Endodermal cell (in vitro differentiated cells): ENCODE measurements at regions not wholly inside any gene's neighbourhood (a gene's known extent, or its start where the extent isn't known, plus 50 kb on each side); places are given as distances from the start of the nearest gene placed in this dataset.

Experiments used
- DNase-seq: peaks from one replicate; pipeline ENCODE4 v3.0.0-alpha.2; 2017
- H3K27ac ChIP-seq: 2 replicates; pipeline ENCODE4 v1.5.1; 2013; ENCODE audit warnings: mild to moderate bottlenecking, low read depth, low read length, moderate library complexity
- H3K27me3 ChIP-seq: 2 replicates; pipeline ENCODE4 v1.6.1; 2013; ENCODE audit warnings: mild to moderate bottlenecking, low read length, moderate library complexity; ENCODE audit not compliant: insufficient read depth, control insufficient read depth, poor library complexity, severe bottlenecking
- H3K36me3 ChIP-seq: 2 replicates; pipeline ENCODE4 v1.7.0; 2013; ENCODE audit warnings: mild to moderate bottlenecking, low read length, moderate library complexity; ENCODE audit not compliant: control insufficient read depth, insufficient read depth
- H3K4me1 ChIP-seq: one replicate; pipeline ENCODE4 v1.7.0; 2013; ENCODE audit warnings: low read length; ENCODE audit not compliant: control insufficient read depth, insufficient read depth
- H3K4me3 ChIP-seq: 2 replicates; pipeline ENCODE4 v1.5.1; 2013; ENCODE audit warnings: mild to moderate bottlenecking, low read length, moderate library complexity
- H3K9ac ChIP-seq: 2 replicates; pipeline ENCODE4 v1.6.1; 2013; ENCODE audit warnings: mild to moderate bottlenecking, low read length, moderate library complexity; ENCODE audit not compliant: poor library complexity, severe bottlenecking; ENCODE audit errors: extremely low read depth
- H3K9me3 ChIP-seq: 2 replicates; pipeline ENCODE4 v1.6.1; 2013; ENCODE audit warnings: mild to moderate bottlenecking, low read length, moderate library complexity; ENCODE audit not compliant: control insufficient read depth
- H3K27ac Mint-ChIP-seq: 2 replicates; pipeline ENCODE4 v1.8.0; 2020; ENCODE audit warnings: mixed read lengths
- H3K27me3 Mint-ChIP-seq: 2 replicates; pipeline ENCODE4 v1.8.0; 2021; ENCODE audit warnings: mild to moderate bottlenecking, mixed read lengths; ENCODE audit not compliant: insufficient read depth
- H3K36me3 Mint-ChIP-seq: 2 replicates; pipeline ENCODE4 v1.8.0; 2020; ENCODE audit warnings: low read depth, mixed read lengths
- H3K4me1 Mint-ChIP-seq: 2 replicates; pipeline ENCODE4 v1.8.0; 2020; ENCODE audit warnings: mixed read lengths
- H3K4me3 Mint-ChIP-seq: 2 replicates; pipeline ENCODE4 v1.8.0; 2020; ENCODE audit warnings: mild to moderate bottlenecking, moderate library complexity, mixed read lengths
- H3K9me3 Mint-ChIP-seq: 2 replicates; pipeline ENCODE4 v1.8.0; 2020; ENCODE audit warnings: mild to moderate bottlenecking, mixed read lengths
- WGBS, 2 experiments: methylation state at CpG; one replicate each; pipeline versions ENCODE4 v1.1.5 to v1.1.7; 2013; ENCODE audit warnings: missing lambda C conversion rate in 2 of 2, mixed read lengths in 1 of 2; ENCODE audit not compliant: insufficient coverage in 1 of 2, insufficient read length in 1 of 2; 5-methylcytosine and 5-hydroxymethylcytosine counted together
- TF ChIP-seq, protein P1 (sequence below): fragments of 200-600 bp; sonication (generic); conservative IDR thresholded peaks from 2 replicates; pipeline ENCODE4 v1.5.0; 2021; ENCODE audit warnings: antibody characterized with exemption, mild to moderate bottlenecking

DNA sequence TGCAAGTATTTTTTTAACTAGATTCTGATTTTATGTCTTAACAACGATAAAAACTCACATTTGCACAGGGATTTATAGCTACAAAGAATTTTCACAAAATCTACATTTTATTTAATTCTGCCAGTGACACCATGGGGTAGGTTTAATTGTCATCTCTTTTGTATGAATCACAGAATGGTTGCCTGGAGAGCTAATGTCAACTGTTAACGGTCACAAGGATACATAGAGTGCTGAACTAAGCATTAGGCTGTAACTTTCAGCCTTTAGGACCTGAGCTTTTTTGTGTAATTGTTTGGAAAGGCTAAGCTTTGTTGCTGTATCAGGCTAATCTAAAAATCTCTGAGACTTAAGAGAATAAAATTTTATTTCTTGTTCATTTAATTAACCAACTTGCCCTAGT, 465.3 kb upstream of the TBX3 start:
- Mint-ChIP-seq H3K27ac (no peak overlapping the region), H3K36me3 (no peaks in the 10 kb centered on the region), H3K27me3 (peaks cover 16% of the 10 kb centered on the region), H3K4me3 (no peak overlapping the region), H3K4me1 (peaks cover 16% of the 10 kb centered on the region), H3K9me3 (no peaks in the 10 kb centered on the region)
- no peak overlapping the region for H3K4me3 ChIP-seq
- 95 to 100% methylated on average over 1 of the region's 2 CpGs for WGBS, 2 experiments
- no peak for DNase-seq
- no peaks in the 10 kb centered on the region for H3K4me1 ChIP-seq
- H3K36me3 ChIP-seq = no peaks in the 10 kb centered on the region
- H3K27me3 ChIP-seq = peaks cover 6% of the 10 kb centered on the region
- no peak overlapping the region for H3K9ac ChIP-seq
- TF ChIP-seq, protein P1, sequence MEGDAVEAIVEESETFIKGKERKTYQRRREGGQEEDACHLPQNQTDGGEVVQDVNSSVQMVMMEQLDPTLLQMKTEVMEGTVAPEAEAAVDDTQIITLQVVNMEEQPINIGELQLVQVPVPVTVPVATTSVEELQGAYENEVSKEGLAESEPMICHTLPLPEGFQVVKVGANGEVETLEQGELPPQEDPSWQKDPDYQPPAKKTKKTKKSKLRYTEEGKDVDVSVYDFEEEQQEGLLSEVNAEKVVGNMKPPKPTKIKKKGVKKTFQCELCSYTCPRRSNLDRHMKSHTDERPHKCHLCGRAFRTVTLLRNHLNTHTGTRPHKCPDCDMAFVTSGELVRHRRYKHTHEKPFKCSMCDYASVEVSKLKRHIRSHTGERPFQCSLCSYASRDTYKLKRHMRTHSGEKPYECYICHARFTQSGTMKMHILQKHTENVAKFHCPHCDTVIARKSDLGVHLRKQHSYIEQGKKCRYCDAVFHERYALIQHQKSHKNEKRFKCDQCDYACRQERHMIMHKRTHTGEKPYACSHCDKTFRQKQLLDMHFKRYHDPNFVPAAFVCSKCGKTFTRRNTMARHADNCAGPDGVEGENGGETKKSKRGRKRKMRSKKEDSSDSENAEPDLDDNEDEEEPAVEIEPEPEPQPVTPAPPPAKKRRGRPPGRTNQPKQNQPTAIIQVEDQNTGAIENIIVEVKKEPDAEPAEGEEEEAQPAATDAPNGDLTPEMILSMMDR = no peak
- no peak overlapping the region for H3K27ac ChIP-seq
- no peaks in the 10 kb centered on the region for H3K9me3 ChIP-seq

DNA sequence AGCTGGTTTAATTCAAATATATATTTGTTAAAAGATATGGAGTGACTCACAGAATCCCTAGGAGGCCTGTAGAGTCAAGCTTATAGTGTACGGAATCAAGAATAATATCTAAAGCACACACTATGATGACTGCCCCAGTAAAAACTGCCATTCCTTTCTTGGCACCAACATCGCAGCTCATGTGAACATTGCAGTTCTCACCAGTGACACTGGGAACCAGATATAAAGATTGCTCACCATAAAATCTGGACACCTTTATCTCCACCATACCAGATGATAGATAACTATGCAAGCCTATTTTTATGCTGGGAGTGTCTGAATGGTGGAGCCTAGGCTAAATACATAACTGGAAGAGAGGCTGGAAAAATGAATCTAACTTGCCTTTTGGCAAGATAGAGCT, 463.9 kb upstream of the TBX3 start:
- WGBS, 2 experiments = 87 to 98% methylated on average over 2 of the region's 2 CpGs
- no peaks in the 10 kb centered on the region for H3K36me3 ChIP-seq
- no peak overlapping the region for H3K9ac ChIP-seq
- Mint-ChIP-seq H3K36me3 (no peaks in the 10 kb centered on the region), H3K27ac (no peak overlapping the region), H3K27me3 (peaks cover 9% of the 10 kb centered on the region), H3K4me3 (no peak overlapping the region), H3K4me1 (peaks cover 16% of the 10 kb centered on the region), H3K9me3 (peaks cover 2% of the 10 kb centered on the region)
- TF ChIP-seq, protein P1 = no peak
- H3K27me3 ChIP-seq = peaks cover 6% of the 10 kb centered on the region
- H3K4me1 ChIP-seq = no peaks in the 10 kb centered on the region
- H3K9me3 ChIP-seq = no peaks in the 10 kb centered on the region
- H3K4me3 ChIP-seq = no peak overlapping the region
- no peak for DNase-seq
- no peak overlapping the region for H3K27ac ChIP-seq

DNA sequence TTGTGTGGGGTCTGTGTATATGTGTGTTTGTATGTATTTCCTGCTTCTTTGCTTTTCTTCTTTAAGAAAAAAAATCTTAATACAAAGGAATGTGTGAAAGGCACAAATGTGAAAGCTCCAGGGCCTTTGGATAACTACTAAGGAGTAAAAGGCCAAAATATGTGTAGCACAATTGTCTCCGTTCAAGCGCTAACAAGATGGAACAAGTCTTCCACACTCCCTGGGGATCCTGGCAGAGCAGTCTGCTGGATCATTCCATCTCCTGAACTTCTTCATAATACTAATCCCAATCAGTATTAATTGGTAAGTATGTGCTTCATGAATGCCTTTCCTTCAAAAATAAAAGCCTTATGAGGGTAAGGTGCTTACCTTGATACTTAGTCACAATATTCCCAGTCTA, 462.5 kb upstream of the TBX3 start:
- Histone ChIP-seq H3K27me3 (peaks cover 6% of the 10 kb centered on the region), H3K36me3 (no peaks in the 10 kb centered on the region), H3K27ac (no peak overlapping the region), H3K9me3 (no peaks in the 10 kb centered on the region), H3K9ac (no peak overlapping the region), H3K4me1 (no peaks in the 10 kb centered on the region), H3K4me3 (no peak overlapping the region)
- Mint-ChIP-seq H3K36me3 (no peaks in the 10 kb centered on the region), H3K27me3 (peaks cover 9% of the 10 kb centered on the region), H3K27ac (no peak overlapping the region), H3K4me1 (peaks cover 16% of the 10 kb centered on the region), H3K4me3 (no peak overlapping the region), H3K9me3 (peaks cover 2% of the 10 kb centered on the region)
- 100% methylated on average over 2 of the region's 2 CpGs for WGBS, 2 experiments
- no peak for DNase-seq
- TF ChIP-seq, protein P1 = no peak
